ENCODE measurements at regions not wholly inside any gene's neighbourhood (a gene's known extent, or its start where the extent isn't known, plus 50 kb on each side); places are given as distances from the start of the nearest gene placed in this dataset.

DNA sequence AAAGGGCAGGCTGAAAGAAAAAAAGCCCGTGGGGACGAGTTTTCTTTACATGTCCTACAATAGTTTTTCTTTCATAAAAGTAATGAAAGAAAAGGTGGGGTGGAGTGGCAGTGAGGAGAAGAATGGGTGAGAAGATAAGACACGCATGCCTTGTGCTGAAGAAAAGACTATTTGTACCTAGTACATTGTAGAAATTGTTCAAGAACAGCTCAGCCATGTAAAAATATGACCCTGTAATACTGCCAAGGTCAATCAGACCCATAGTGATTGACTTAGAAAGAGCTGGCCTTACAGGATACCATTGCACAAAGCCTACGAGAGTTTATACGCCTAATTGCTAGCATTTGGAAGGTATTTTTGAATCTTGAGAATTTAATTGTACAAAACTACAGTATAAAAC lies 126.0 kb upstream of the NRIP1 start (continued):
- TF ChIP-seq ZFP91 (CRISPR knock-in tag; IDR thresholded peaks at IDR 0.05; ENCODE audit: borderline replicate concordance) (no peak), ZNF225 (CRISPR knock-in tag; IDR thresholded peaks at IDR 0.05) (no peak), ZNF781 (CRISPR knock-in tag; IDR thresholded peaks at IDR 0.05; ENCODE audit: borderline replicate concordance, not compliant biosample characterization) (no peak), ZSCAN9 (CRISPR knock-in tag; IDR thresholded peaks at IDR 0.05; ENCODE audit: borderline replicate concordance) (no peak), CSRNP1 (CRISPR knock-in tag; IDR thresholded peaks at IDR 0.05) (no peak), ATM (IDR thresholded peaks at IDR 0.05; ENCODE audit: borderline replicate concordance) (no peak), MEIS1 (CRISPR knock-in tag; IDR thresholded peaks at IDR 0.05; ENCODE audit: borderline replicate concordance) (no peak), FOXC1 (CRISPR knock-in tag; IDR thresholded peaks at IDR 0.05; ENCODE audit: borderline replicate concordance) (no peak)
- TF ChIP-seq, protein P1, sequence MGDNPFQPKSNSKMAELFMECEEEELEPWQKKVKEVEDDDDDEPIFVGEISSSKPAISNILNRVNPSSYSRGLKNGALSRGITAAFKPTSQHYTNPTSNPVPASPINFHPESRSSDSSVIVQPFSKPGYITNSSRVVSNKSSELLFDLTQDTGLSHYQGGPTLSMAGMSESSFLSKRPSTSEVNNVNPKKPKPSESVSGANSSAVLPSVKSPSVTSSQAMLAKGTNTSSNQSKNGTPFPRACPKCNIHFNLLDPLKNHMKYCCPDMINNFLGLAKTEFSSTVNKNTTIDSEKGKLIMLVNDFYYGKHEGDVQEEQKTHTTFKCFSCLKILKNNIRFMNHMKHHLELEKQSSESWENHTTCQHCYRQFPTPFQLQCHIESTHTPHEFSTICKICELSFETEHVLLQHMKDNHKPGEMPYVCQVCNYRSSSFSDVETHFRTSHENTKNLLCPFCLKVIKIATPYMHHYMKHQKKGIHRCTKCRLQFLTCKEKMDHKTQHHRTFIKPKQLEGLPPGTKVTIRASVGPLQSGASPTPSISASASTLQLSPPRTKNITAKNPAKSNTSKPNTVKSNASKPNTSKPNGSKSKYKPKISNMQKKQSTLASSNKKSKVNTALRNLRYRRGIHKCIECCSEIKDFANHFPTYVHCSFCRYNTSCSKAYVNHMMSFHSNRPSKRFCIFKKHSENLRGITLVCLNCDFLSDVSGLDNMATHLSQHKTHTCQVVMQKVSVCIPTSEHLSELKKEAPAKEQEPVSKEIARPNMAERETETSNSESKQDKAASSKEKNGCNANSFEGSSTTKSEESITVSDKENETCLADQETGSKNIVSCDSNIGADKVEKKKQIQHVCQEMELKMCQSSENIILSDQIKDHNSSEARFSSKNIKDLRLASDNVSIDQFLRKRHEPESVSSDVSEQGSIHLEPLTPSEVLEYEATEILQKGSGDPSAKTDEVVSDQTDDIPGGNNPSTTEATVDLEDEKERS (CRISPR knock-in tag; IDR thresholded peaks at IDR 0.05) = no peak
